HEK293 (cell line): ENCODE measurements at regions not wholly inside any gene's neighbourhood (a gene's known extent, or its start where the extent isn't known, plus 50 kb on each side); places are given as distances from the start of the nearest gene placed in this dataset.

Experiments
- CTCF ChIA-PET: fragments of 350-600 bp; formaldehyde crosslinking; extraction: SDS; loops from one replicate; lab custom pipeline; 2021; ENCODE audit warnings: antibody characterized with exemption; lab: Yijun Ruan, JAX
- POLR2A ChIA-PET: fragments of 300-600 bp; formaldehyde crosslinking; extraction: SDS; loops from one replicate; lab custom pipeline; 2020; ENCODE audit warnings: antibody characterized with exemption, inconsistent platforms; lab: Yijun Ruan, JAX
- H3K27ac ChIP-seq: fragments of 200-500 bp; sonication (Bioruptor generic); 2 replicates; pipeline ENCODE4 v1.5.1; 2014; ENCODE audit warnings: low read depth, low read length, control low read depth, inconsistent platforms; ENCODE audit errors: extremely low read depth
- H3K36me3 ChIP-seq, 2 experiments: fragments of 200-500 bp in 1 of 2; sonication (Bioruptor generic) in 1 of 2; 1 replicate in 1 of 2; 2 replicates in 1 of 2; pipeline ENCODE4 v1.5.1; 2014 to 2017; ENCODE audit warnings: inconsistent platforms in 2 of 2, low read length in 2 of 2; ENCODE audit not compliant: control insufficient read depth in 2 of 2, insufficient read depth in 1 of 2
- H3K4me1 ChIP-seq: fragments of 200-500 bp; sonication (Bioruptor generic); 2 replicates; pipeline ENCODE4 v1.5.1; 2014; ENCODE audit warnings: mild to moderate bottlenecking, low read length, inconsistent platforms; ENCODE audit not compliant: control insufficient read depth, insufficient read depth
- H3K4me3 ChIP-seq: 2 replicates; pipeline ENCODE4 v1.5.1; 2011; ENCODE audit warnings: low read depth, mild to moderate bottlenecking, control low read depth, low read length, moderate library complexity
- H3K9me3 ChIP-seq: fragments of 200-500 bp; sonication (Bioruptor generic); 2 replicates; pipeline ENCODE4 v1.5.1; 2014; ENCODE audit warnings: low read depth, low read length, inconsistent platforms; ENCODE audit not compliant: control insufficient read depth, insufficient read depth
- HIC1 ChIP-seq: fragments of 450-650 bp; formaldehyde crosslinking; IDR thresholded peaks from 2 replicates; pipeline ENCODE4 v1.5.1; 2016; ENCODE audit warnings: missing biosample characterization, missing genetic modification characterization
- INSM2 ChIP-seq: fragments of 450-650 bp; formaldehyde crosslinking; IDR thresholded peaks from 2 replicates; pipeline ENCODE4 v1.5.1; 2016; ENCODE audit warnings: missing biosample characterization, missing genetic modification characterization
- MYNN ChIP-seq: fragments of 450-650 bp; formaldehyde crosslinking; IDR thresholded peaks from 2 replicates; pipeline ENCODE4 v1.5.1; 2016; ENCODE audit warnings: missing biosample characterization, missing genetic modification characterization, borderline replicate concordance
- PRDM1 ChIP-seq: fragments of 450-650 bp; formaldehyde crosslinking; IDR thresholded peaks from 2 replicates; pipeline ENCODE4; 2016; ENCODE audit warnings: missing biosample characterization, missing genetic modification characterization
- PRDM10 ChIP-seq: fragments of 450-650 bp; formaldehyde crosslinking; IDR thresholded peaks from 2 replicates; pipeline ENCODE4 v1.5.1; 2016; ENCODE audit warnings: missing biosample characterization, missing genetic modification characterization
- ZBTB10 ChIP-seq: fragments of 450-650 bp; formaldehyde crosslinking; IDR thresholded peaks from 2 replicates; pipeline ENCODE4 v1.5.1; 2016; ENCODE audit warnings: missing biosample characterization, missing genetic modification characterization
- ZEB2 ChIP-seq: fragments of 450-650 bp; formaldehyde crosslinking; IDR thresholded peaks from 2 replicates; pipeline ENCODE4 v1.5.1; 2016; ENCODE audit warnings: missing biosample characterization, missing genetic modification characterization
- ZIC2 ChIP-seq: fragments of 450-650 bp; formaldehyde crosslinking; IDR thresholded peaks from 2 replicates; pipeline ENCODE4 v1.5.1; 2016; ENCODE audit warnings: missing biosample characterization, missing genetic modification characterization
- ZNF18 ChIP-seq: fragments of 450-650 bp; formaldehyde crosslinking; IDR thresholded peaks from 2 replicates; pipeline ENCODE4 v1.5.1; 2016; ENCODE audit warnings: missing biosample characterization, missing genetic modification characterization
- ZNF513 ChIP-seq: fragments of 450-650 bp; IDR thresholded peaks from 2 replicates; pipeline ENCODE4 v1.5.1; 2018; ENCODE audit warnings: missing biosample characterization, missing genetic modification characterization
- ZNF555 ChIP-seq: fragments of 450-650 bp; formaldehyde crosslinking; conservative IDR thresholded peaks from 2 replicates; pipeline ENCODE4 v1.5.1; 2017; ENCODE audit warnings: missing biosample characterization, mild to moderate bottlenecking, missing genetic modification characterization, inconsistent platforms
- ZNF571 ChIP-seq: fragments of 450-650 bp; formaldehyde crosslinking; IDR thresholded peaks from 2 replicates; pipeline ENCODE4 v1.5.0; 2017; ENCODE audit warnings: missing biosample characterization, missing genetic modification characterization
- ZNF626 ChIP-seq: fragments of 450-650 bp; sonication (Bioruptor Pico); formaldehyde crosslinking; IDR thresholded peaks from 2 replicates; pipeline ENCODE4 v1.5.1; 2018; ENCODE audit warnings: missing biosample characterization, missing genetic modification characterization, inconsistent platforms
- ZNF654 ChIP-seq: fragments of 450-650 bp; formaldehyde crosslinking; IDR thresholded peaks from 2 replicates; pipeline ENCODE4 v1.5.1; 2016; ENCODE audit warnings: low read depth, missing biosample characterization, missing genetic modification characterization
- ZNF658 ChIP-seq: fragments of 450-650 bp; formaldehyde crosslinking; IDR thresholded peaks from 2 replicates; pipeline ENCODE4; 2016; ENCODE audit warnings: missing biosample characterization, missing genetic modification characterization
- ZNF677 ChIP-seq: fragments of 450-650 bp; IDR thresholded peaks from 2 replicates; pipeline ENCODE4 v1.5.0; 2018; ENCODE audit warnings: missing biosample characterization, mild to moderate bottlenecking, missing genetic modification characterization, moderate library complexity
- ZNF843 ChIP-seq: fragments of 450-650 bp; formaldehyde crosslinking; IDR thresholded peaks from 2 replicates; pipeline ENCODE4 v1.5.1; 2016; ENCODE audit warnings: missing biosample characterization, missing genetic modification characterization
- ZXDB ChIP-seq: fragments of 450-650 bp; formaldehyde crosslinking; IDR thresholded peaks from 2 replicates; pipeline ENCODE4 v1.5.1; 2016; ENCODE audit warnings: missing biosample characterization, missing genetic modification characterization

- Histone ChIP-seq H3K4me1 (no peaks in the 10 kb centered on the region), H3K27ac (no peak overlapping the region), H3K36me3 (no peaks in the 10 kb centered on the region), H3K4me3 (no peak overlapping the region), H3K9me3 (no peaks in the 10 kb centered on the region)
- no peak for TF ChIP-seq ZEB2 (tag by site-specific recombination)
- no peak for TF ChIP-seq ZXDB (tag by site-specific recombination)
- no peak for TF ChIP-seq MYNN (tag by site-specific recombination)
- TF ChIP-seq ZNF513 = no peak
- no peak for TF ChIP-seq ZNF654 (tag by site-specific recombination)
- TF ChIP-seq HIC1 (tag by site-specific recombination) = no peak
- TF ChIP-seq PRDM10 (tag by site-specific recombination) = no peak
- POLR2A ChIA-PET = no interaction called here
- CTCF ChIA-PET = interaction anchor here (0.6 to 5.3 kb wide), 3 partner anchors 12 to 939 kb away, joined by 3 to 32 read pairs (median 4); no protein-coding TSS in a partner anchor
Measured at GRCh38 chr6:113318575-113318917, 538.6 kb upstream of the MARCKS start.

GRCh38 chr6:113320653-113321052, 536.5 kb upstream of the MARCKS start:
- no peak overlapping the region for H3K27ac ChIP-seq
- TF ChIP-seq ZEB2 (tag by site-specific recombination) (no peak), INSM2 (tag by site-specific recombination) (no peak), PRDM1 (tag by site-specific recombination) (no peak), ZNF677 (tag by site-specific recombination) (no peak), ZNF658 (tag by site-specific recombination) (no peak)
- TF ChIP-seq, all 188 proteins: peak for 0
- Histone ChIP-seq H3K36me3 (no peaks in the 10 kb centered on the region), H3K4me3 (no peak overlapping the region), H3K4me1 (no peaks in the 10 kb centered on the region), H3K9me3 (no peaks in the 10 kb centered on the region)
- ChIA-PET CTCF (interaction anchor here (0.7 to 0.8 kb wide), 2 partner anchors 14 to 18 kb away, joined by 3 to 5 read pairs; no protein-coding TSS in a partner anchor), POLR2A (interaction anchor here (1.0 kb wide), 1 partner anchor 538 kb away, joined by 3 read pairs; no protein-coding TSS in a partner anchor)

GRCh38 chr6:113326781-113327180, 530.4 kb upstream of the MARCKS start:
- ChIA-PET POLR2A (no interaction called here), CTCF (no interaction called here)
- Histone ChIP-seq H3K27ac (no peak overlapping the region), H3K4me1 (no peaks in the 10 kb centered on the region), H3K36me3 (no peaks in the 10 kb centered on the region), H3K4me3 (no peak overlapping the region), H3K9me3 (no peaks in the 10 kb centered on the region)
- TF ChIP-seq ZNF18 (no peak), ZBTB10 (tag by site-specific recombination) (no peak), ZNF555 (tag by site-specific recombination) (no peak), ZNF571 (tag by site-specific recombination) (no peak), ZIC2 (tag by site-specific recombination) (no peak), ZNF843 (no peak), ZNF626 (tag by site-specific recombination) (no peak)
